ENCODE measurements at regions not wholly inside any gene's neighbourhood (a gene's known extent, or its start where the extent isn't known, plus 50 kb on each side); places are given as distances from the start of the nearest gene placed in this dataset.

- POLR2A ChIA-PET: no interaction called here
- H3K27ac ChIP-seq (ENCODE audit: extremely low read depth, low read depth, low read length): no peak overlapping the region
- TF ChIP-seq ZFP69B (tag by site-specific recombination; IDR thresholded peaks at IDR 0.05): no peak
- TF ChIP-seq PRDM2 (tag by site-specific recombination; IDR thresholded peaks at IDR 0.05; ENCODE audit: borderline replicate concordance): no peak
- no peak for TF ChIP-seq REST (tag by site-specific recombination; IDR thresholded peaks at IDR 0.05)
- no peak for TF ChIP-seq EGR2 (tag by site-specific recombination; IDR thresholded peaks at IDR 0.05; ENCODE audit: low read depth)
- no peak for TF ChIP-seq ZNF549 (tag by site-specific recombination; IDR thresholded peaks at IDR 0.05)
- TF ChIP-seq ZNF155 (tag by site-specific recombination; IDR thresholded peaks at IDR 0.05): no peak
- TF ChIP-seq PATZ1 (tag by site-specific recombination; IDR thresholded peaks at IDR 0.05): no peak
- no peak for TF ChIP-seq ZNF580 (tag by site-specific recombination; IDR thresholded peaks at IDR 0.05)
- no peak for TF ChIP-seq ZNF274 (IDR thresholded peaks at IDR 0.05; ENCODE audit: low read length)
- no peak for TF ChIP-seq ZNF274 (tag by site-specific recombination; IDR thresholded peaks at IDR 0.05; ENCODE audit: borderline replicate concordance)
- no peak for TF ChIP-seq ZNF658 (tag by site-specific recombination; IDR thresholded peaks at IDR 0.05)
- H3K4me3 ChIP-seq (ENCODE audit: low read depth, low read length): no peak overlapping the region
- H3K9me3 ChIP-seq (ENCODE audit: control insufficient read depth, insufficient read depth, low read depth, low read length): no peaks in the 10 kb centered on the region
- no peaks in the 10 kb centered on the region for H3K4me1 ChIP-seq (ENCODE audit: control insufficient read depth, insufficient read depth, low read length)
- CTCF ChIA-PET: no interaction called here
- no peaks in the 10 kb centered on the region for H3K36me3 ChIP-seq (ENCODE audit: control insufficient read depth in 2 of 2, insufficient read depth in 1 of 2, low read length in 2 of 2)
Observed at GRCh38 chr6:137358273-137358672, 135.9 kb downstream of the OLIG3 start.

- Histone ChIP-seq H3K27ac (ENCODE audit: extremely low read depth, low read depth, low read length) (no peak overlapping the region), H3K36me3 (ENCODE audit: control insufficient read depth in 2 of 2, insufficient read depth in 1 of 2, low read length in 2 of 2) (no peaks in the 10 kb centered on the region), H3K9me3 (ENCODE audit: control insufficient read depth, insufficient read depth, low read depth, low read length) (no peaks in the 10 kb centered on the region), H3K4me1 (ENCODE audit: control insufficient read depth, insufficient read depth, low read length) (no peaks in the 10 kb centered on the region), H3K4me3 (ENCODE audit: low read depth, low read length) (no peak overlapping the region)
- TF ChIP-seq ZNF501 (tag by site-specific recombination; IDR thresholded peaks at IDR 0.05) (no peak), TRIM28 (IDR thresholded peaks at IDR 0.05; ENCODE audit: borderline replicate concordance, low read length) (no peak), ZSCAN23 (tag by site-specific recombination; IDR thresholded peaks at IDR 0.05) (no peak), HOXC10 (CRISPR knock-in tag; IDR thresholded peaks at IDR 0.05) (no peak), ZNF341 (tag by site-specific recombination; IDR thresholded peaks at IDR 0.05; ENCODE audit: low read depth) (no peak), ZNF2 (tag by site-specific recombination; IDR thresholded peaks at IDR 0.05) (no peak), ZNF549 (tag by site-specific recombination; IDR thresholded peaks at IDR 0.05) (no peak), ZNF596 (tag by site-specific recombination; IDR thresholded peaks at IDR 0.05) (no peak), ZNF335 (tag by site-specific recombination; conservative IDR thresholded peaks at IDR 0.05) (no peak), ZNF221 (tag by site-specific recombination; IDR thresholded peaks at IDR 0.05; ENCODE audit: borderline replicate concordance) (no peak), ZNF645 (tag by site-specific recombination; IDR thresholded peaks at IDR 0.05) (no peak)
- POLR2A ChIA-PET: no interaction called here
- CTCF ChIA-PET: interaction anchor here (0.7 kb wide), 1 partner anchor 43 kb away, joined by 3 read pairs; no protein-coding TSS in a partner anchor
Observed at GRCh38 chr6:137357948-137358266, 136.3 kb downstream of the OLIG3 start.
